Muscle of back (tissue), 3 donors: ENCODE measurements at regions not wholly inside any gene's neighbourhood (a gene's known extent, or its start where the extent isn't known, plus 50 kb on each side); places are given as distances from the start of the nearest gene placed in this dataset.

Source experiments
- DNase-seq, 3 donors: peaks; one replicate each; pipeline versions ENCODE4 v3.0.0 to v3.0.0-alpha.2; 2013

- no peak for DNase-seq
Measured at GRCh38 chr6:80463197-80463596, 356.7 kb downstream of the BCKDHB start.

- DNase-seq = peak in 1 of 3 donors; percentile 56
Measured at GRCh38 chr6:80460257-80460865, 353.9 kb downstream of the BCKDHB start.

- peak; percentile 90 to 95 (median 94) for DNase-seq
Measured at GRCh38 chr6:80457439-80457933, 351.0 kb downstream of the BCKDHB start.

GRCh38 chr6:80456724-80457438 lies 350.4 kb downstream of the BCKDHB start:
- DNase-seq = peak in 1 of 3 donors; percentile 53

GRCh38 chr6:80454661-80455365 lies 348.3 kb downstream of the BCKDHB start:
- DNase-seq = peak in 2 of 3 donors; percentile 41 to 82

GRCh38 chr6:80454197-80454596 lies 347.7 kb downstream of the BCKDHB start:
- peak in 1 of 3 donors; percentile 96 for DNase-seq

GRCh38 chr6:80449726-80450125 lies 343.3 kb downstream of the BCKDHB start:
- no peak for DNase-seq

GRCh38 chr6:80446454-80447045 lies 340.1 kb downstream of the BCKDHB start:
- no peak for DNase-seq

- DNase-seq = no peak
Measured at GRCh38 chr6:80445751-80446150, 339.3 kb downstream of the BCKDHB start.

- no peak for DNase-seq
Measured at GRCh38 chr6:80442366-80442765, 335.9 kb downstream of the BCKDHB start.

- no peak for DNase-seq
Measured at GRCh38 chr6:80441131-80441530, 334.7 kb downstream of the BCKDHB start.

- no peak for DNase-seq
Measured at GRCh38 chr6:80440496-80441115, 334.1 kb downstream of the BCKDHB start.

GRCh38 chr6:80439721-80440470 lies 333.4 kb downstream of the BCKDHB start:
- DNase-seq = no peak

GRCh38 chr6:80438772-80439171 lies 332.3 kb downstream of the BCKDHB start:
- peak in 2 of 3 donors; percentile 52 to 85 for DNase-seq

- DNase-seq = peak; percentile 40 to 81 (median 43)
Measured at GRCh38 chr6:80437801-80438200, 331.3 kb downstream of the BCKDHB start.

- DNase-seq = peak in 2 of 3 donors; percentile 73 to 76
Measured at GRCh38 chr6:80437221-80437620, 330.8 kb downstream of the BCKDHB start.

GRCh38 chr6:80436663-80437062 lies 330.2 kb downstream of the BCKDHB start:
- no peak for DNase-seq

GRCh38 chr6:80435457-80435856 lies 329.0 kb downstream of the BCKDHB start:
- no peak for DNase-seq

- DNase-seq = peak in 1 of 3 donors; percentile 43
Measured at GRCh38 chr6:80434691-80435350, 328.4 kb downstream of the BCKDHB start.

- DNase-seq = no peak
Measured at GRCh38 chr6:80433673-80434025, 327.2 kb downstream of the BCKDHB start.
